Gastroesophageal sphincter (tissue), 4 donors: ENCODE measurements at regions not wholly inside any gene's neighbourhood (a gene's known extent, or its start where the extent isn't known, plus 50 kb on each side); places are given as distances from the start of the nearest gene placed in this dataset.
"Not testable (repeated sequence)": the region's sequence is repeated elsewhere in the genome, so short reads cannot be mapped to it uniquely, and the experiment has no call there.

Source experiments
- ATAC-seq: fragments of 150-250 bp; one replicate; pipeline ENCODE4 v1.9.1; 2016; ENCODE audit warnings: mild to moderate bottlenecking, moderate library complexity
- H3K27ac ChIP-seq, 4 donors: fragments of 200-600 bp; sonication (generic) in 3 of 4; 1 replicate in 3 of 4; 2 replicates in 1 of 4; pipeline ENCODE4 v1.5.1; 2016 to 2019
- H3K27me3 ChIP-seq: fragments of 200-600 bp; sonication (generic); one replicate; pipeline ENCODE4 v1.5.1; 2019
- H3K36me3 ChIP-seq, 2 donors: fragments of 200-600 bp; sonication (generic); one replicate each; pipeline ENCODE4 v1.5.1; 2019; ENCODE audit warnings: control low read depth in 1 of 2
- H3K4me1 ChIP-seq, 3 donors: fragments of 200-600 bp; sonication (generic); 1 replicate in 2 of 3; 2 replicates in 1 of 3; pipeline ENCODE4 v1.5.1; 2016 to 2019; ENCODE audit warnings: control low read depth in 2 of 3
- H3K4me3 ChIP-seq, 2 donors: fragments of 200-600 bp; sonication (generic); one replicate each; pipeline ENCODE4 v1.5.1; 2019; ENCODE audit warnings: mild to moderate bottlenecking in 1 of 2, moderate library complexity in 1 of 2
- H3K9me3 ChIP-seq, 3 donors: fragments of 200-600 bp; sonication (generic); one replicate each; pipeline ENCODE4 v1.5.1; 2017 to 2019; ENCODE audit warnings: control low read depth in 2 of 3
- WGBS, 2 donors: methylation state at CpG; one replicate each; pipeline ENCODE4 v1.1.5; 2018; ENCODE audit warnings: low coverage in 1 of 2; 5-methylcytosine and 5-hydroxymethylcytosine counted together

GRCh38 chr16:46394149-46394548 lies 227.0 kb downstream of the SHCBP1 start:
- not testable (repeated sequence) for H3K4me3 ChIP-seq, H3K27me3 ChIP-seq, H3K36me3 ChIP-seq, ATAC-seq, H3K27ac ChIP-seq, H3K4me1 ChIP-seq, H3K9me3 ChIP-seq
- WGBS, 2 donors = 62 to 65% methylated on average over 18 of the region's 18 CpGs

DNA sequence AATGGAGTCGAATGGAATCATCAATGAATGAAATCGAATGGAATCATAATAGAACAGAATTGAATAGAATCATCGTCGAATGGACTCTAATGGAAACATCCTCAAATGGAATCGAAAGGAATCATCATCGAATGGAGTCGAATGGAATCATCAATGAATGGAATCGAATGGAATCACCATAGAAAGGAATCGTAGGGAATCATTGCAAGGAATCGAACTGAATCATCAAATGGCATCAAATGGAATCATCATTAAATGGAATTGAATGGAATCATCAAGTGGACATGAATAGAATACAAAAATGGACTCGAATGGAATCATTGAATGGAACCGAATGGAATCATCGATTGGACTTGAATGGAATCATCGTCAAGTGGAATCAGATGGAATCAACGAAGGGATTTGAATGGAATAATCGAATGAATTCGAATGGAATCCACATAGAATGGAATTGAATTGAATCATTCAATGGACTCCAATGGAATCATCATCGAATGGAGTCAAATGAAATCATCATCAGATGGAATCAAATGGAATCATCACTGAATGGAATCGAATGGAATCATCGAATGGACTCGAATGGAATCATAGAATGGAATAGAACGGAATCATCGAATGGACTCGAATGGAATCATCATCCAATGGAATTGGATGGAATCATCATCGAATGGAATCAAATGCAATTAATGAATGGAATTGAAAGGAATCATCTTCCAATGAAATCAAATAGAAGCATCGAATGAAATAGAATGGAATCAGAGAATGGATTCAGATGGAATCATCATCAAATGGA lies 228.1 kb downstream of the SHCBP1 start:
- not testable (repeated sequence) for H3K4me3 ChIP-seq, H3K9me3 ChIP-seq, H3K27me3 ChIP-seq, H3K4me1 ChIP-seq, H3K27ac ChIP-seq, H3K36me3 ChIP-seq, ATAC-seq
- WGBS, 2 donors = 69 to 74% methylated on average over 26 of the region's 26 CpGs

- H3K36me3 ChIP-seq, H3K4me3 ChIP-seq, H3K4me1 ChIP-seq, H3K27me3 ChIP-seq, H3K27ac ChIP-seq, ATAC-seq: not testable (repeated sequence)
- peaks cover 0 to 11% (median 0%) of the 10 kb centered on the region in 3 donors for H3K9me3 ChIP-seq
- WGBS, 2 donors = 71 to 73% methylated on average over 29 of the region's 29 CpGs
Observed at GRCh38 chr16:46390660-46391462, 230.3 kb downstream of the SHCBP1 start.

DNA sequence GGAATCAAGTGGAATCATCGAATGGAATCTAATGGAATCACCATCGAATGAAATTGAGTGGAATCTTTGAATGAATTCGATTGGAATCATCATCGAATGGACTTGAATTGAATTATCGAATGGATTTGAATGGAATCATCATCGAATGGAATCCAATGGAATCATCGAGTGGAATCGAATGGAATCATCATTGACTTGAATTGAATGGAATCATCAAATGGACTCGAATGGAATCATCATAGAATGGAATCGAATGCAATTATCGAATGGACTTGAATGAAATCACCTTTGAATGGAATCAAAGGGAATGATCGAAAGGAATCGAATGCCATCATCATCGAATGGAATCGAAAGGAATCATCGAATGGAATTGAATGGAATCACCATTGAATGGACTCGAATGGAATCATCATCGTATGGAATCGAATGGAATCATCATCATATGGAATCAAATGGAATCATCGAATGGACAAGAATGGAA lies 231.6 kb downstream of the SHCBP1 start:
- H3K4me3 ChIP-seq, ATAC-seq, H3K27me3 ChIP-seq, H3K36me3 ChIP-seq, H3K9me3 ChIP-seq, H3K27ac ChIP-seq, H3K4me1 ChIP-seq: not testable (repeated sequence)
- 73 to 76% methylated on average over 20 of the region's 20 CpGs for WGBS, 2 donors

- H3K27me3 ChIP-seq, H3K36me3 ChIP-seq, H3K4me1 ChIP-seq, ATAC-seq, H3K27ac ChIP-seq, H3K4me3 ChIP-seq, H3K9me3 ChIP-seq: not testable (repeated sequence)
- 74 to 78% methylated on average over 27 of the region's 27 CpGs for WGBS, 2 donors
Observed at GRCh38 chr16:46388939-46389491, 232.2 kb downstream of the SHCBP1 start.

- WGBS, 2 donors = 73 to 78% methylated on average over 16 of the region's 16 CpGs
Observed at GRCh38 chr16:46388354-46388753, 232.8 kb downstream of the SHCBP1 start.

DNA sequence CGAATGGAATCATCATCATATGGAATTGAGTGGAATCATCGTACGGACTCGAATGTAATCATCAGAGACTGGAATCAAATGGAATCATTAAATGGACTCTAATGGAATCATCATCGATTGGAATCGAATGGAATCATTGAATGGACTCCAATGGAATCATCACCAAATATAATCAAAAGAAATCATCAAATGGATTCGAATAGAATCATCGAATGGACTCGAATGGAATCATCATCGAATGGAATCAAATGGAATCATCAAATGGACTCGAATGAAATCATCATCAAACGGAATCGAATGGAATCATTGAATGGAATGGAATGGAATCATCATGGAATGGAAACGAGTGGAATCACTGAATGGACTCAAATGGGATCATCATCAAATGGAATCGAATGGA lies 233.5 kb downstream of the SHCBP1 start:
- not testable (repeated sequence) for H3K4me1 ChIP-seq, H3K9me3 ChIP-seq, H3K27ac ChIP-seq, H3K36me3 ChIP-seq, H3K27me3 ChIP-seq, H3K4me3 ChIP-seq
- 61 to 67% methylated on average over 15 of the region's 15 CpGs for WGBS, 2 donors
- peak; percentile 3 for ATAC-seq

More at GRCh38 chr16:46388354-46388753, 232.8 kb downstream of the SHCBP1 start:
- ATAC-seq, H3K4me1 ChIP-seq, H3K36me3 ChIP-seq, H3K4me3 ChIP-seq, H3K9me3 ChIP-seq, H3K27me3 ChIP-seq, H3K27ac ChIP-seq: not testable (repeated sequence)

DNA sequence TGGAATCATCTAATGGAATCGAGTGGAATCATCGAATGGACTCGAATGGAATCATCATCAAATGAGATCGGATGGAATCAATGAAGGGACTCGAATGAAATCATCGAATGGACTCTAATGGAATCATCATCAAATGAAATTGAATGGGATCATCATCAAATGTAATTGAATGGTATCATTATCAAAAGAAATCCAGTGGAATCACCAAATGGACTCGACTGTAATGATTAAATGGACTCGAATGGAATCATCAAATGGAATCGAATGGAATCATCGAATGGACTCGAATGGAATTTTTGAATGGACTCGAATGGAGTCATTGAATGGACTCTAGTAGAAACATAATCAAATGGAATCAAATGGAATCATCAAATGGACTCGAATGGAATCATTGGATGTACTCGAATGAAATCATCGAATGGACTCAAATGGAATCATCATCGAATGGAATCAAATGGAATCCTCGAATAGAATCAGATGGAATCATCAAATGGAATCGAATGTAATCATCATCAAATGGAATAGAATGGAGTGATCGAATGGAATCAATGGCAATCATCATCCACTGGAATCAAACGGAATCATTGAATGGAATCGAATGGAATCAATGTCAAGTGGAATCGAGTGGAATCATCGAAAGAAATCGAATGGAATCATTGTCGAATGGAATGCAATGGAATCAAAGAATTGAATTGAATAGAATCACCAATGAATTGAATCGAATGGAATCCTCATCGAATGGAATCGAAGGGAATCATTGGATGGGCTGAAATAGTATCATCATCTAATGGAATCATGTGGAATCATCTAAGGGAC lies 234.2 kb downstream of the SHCBP1 start:
- not testable (repeated sequence) for H3K27me3 ChIP-seq, H3K4me1 ChIP-seq, H3K27ac ChIP-seq, H3K9me3 ChIP-seq, H3K4me3 ChIP-seq, H3K36me3 ChIP-seq
- ATAC-seq = peak; percentile 8
- 68 to 72% methylated on average over 28 of the region's 28 CpGs for WGBS, 2 donors

DNA sequence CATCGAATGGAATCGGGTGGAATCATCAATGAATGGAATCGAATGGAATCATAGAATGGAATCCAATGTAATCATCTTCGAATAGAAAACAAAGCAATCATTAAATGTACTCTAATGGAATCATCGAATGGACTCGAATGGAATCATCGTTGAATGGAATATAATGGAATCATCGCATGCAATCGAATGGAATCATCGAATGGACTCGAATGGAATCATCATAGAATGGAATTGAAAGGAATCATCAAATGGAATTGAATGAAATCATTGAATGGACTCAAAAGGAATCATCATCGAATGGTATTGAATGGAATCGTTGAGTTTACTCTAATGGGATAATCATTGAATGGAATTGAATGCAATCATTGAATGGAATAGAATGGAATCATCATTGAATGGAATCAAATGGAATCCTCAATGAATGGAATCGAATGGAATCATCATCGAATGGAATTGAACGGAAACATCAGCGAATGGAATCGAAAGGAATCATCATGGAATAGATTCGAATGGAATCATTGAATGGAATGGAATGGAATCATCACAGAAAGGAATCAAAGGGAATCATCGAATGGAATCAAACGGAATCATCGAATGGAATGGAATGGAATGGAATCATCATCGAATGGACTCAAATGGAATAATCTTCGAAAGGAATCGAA lies 234.9 kb downstream of the SHCBP1 start:
- H3K27me3 ChIP-seq, H3K4me3 ChIP-seq, H3K4me1 ChIP-seq, H3K27ac ChIP-seq, H3K9me3 ChIP-seq, H3K36me3 ChIP-seq, ATAC-seq: not testable (repeated sequence)
- 62 to 64% methylated on average over 24 to 25 of the region's 25 CpGs for WGBS, 2 donors

GRCh38 chr16:46384285-46385061 lies 236.7 kb downstream of the SHCBP1 start:
- H3K4me1 ChIP-seq, ATAC-seq, H3K27me3 ChIP-seq, H3K4me3 ChIP-seq, H3K9me3 ChIP-seq, H3K27ac ChIP-seq, H3K36me3 ChIP-seq: not testable (repeated sequence)
- WGBS, 2 donors = 62 to 69% methylated on average over 37 of the region's 37 CpGs

DNA sequence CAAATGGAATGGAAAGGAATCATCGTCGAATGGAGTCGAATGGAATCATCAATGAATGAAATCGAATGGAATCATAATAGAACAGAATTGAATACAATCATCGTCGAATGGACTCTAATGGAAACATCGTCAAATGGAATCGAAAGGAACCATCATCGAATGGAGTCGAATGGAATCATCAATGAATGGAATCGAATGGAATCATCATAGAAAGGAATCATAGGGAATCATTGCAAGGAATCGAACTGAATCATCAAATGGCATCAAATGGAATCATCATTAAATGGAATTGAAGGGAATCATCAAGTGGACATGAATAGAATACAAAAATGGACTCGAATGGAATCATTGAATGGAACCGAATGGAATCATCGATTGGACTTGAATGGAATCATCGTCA lies 237.6 kb downstream of the SHCBP1 start:
- not testable (repeated sequence) for ATAC-seq, H3K4me3 ChIP-seq, H3K27ac ChIP-seq, H3K36me3 ChIP-seq, H3K27me3 ChIP-seq, H3K9me3 ChIP-seq, H3K4me1 ChIP-seq
- 66 to 73% methylated on average over 14 to 16 of the region's 16 CpGs for WGBS, 2 donors
